ENCODE measurements at regions not wholly inside any gene's neighbourhood (a gene's known extent, or its start where the extent isn't known, plus 50 kb on each side); places are given as distances from the start of the nearest gene placed in this dataset.

GRCh38 chr4:37014584-37014983 is 230.0 kb upstream of the NWD2 start:
- TF ChIP-seq CTCF (IDR thresholded peaks at IDR 0.05) (no peak), ZFX (IDR thresholded peaks at IDR 0.05; ENCODE audit: borderline replicate concordance) (no peak)
